H9 (cell line): ENCODE measurements at regions not wholly inside any gene's neighbourhood (a gene's known extent, or its start where the extent isn't known, plus 50 kb on each side); places are given as distances from the start of the nearest gene placed in this dataset.

ENCODE experiments used
- DNase-seq: peaks from one replicate; pipeline ENCODE4 v3.0.0-alpha.2; 2017
- H2AFZ ChIP-seq: one replicate; pipeline ENCODE4 v1.6.1; 2013; ENCODE audit warnings: mild to moderate bottlenecking, low read length, control low read depth, moderate library complexity
- H2AK5ac ChIP-seq: 2 replicates; pipeline ENCODE4 v1.6.1; 2013; ENCODE audit warnings: low read length, control low read depth, mixed read lengths; ENCODE audit not compliant: insufficient read length
- H2BK120ac ChIP-seq: one replicate; pipeline ENCODE4 v1.6.1; 2013; ENCODE audit warnings: low read depth, mild to moderate bottlenecking, low read length, control low read depth, inconsistent platforms; ENCODE audit not compliant: poor library complexity, severe bottlenecking
- H2BK12ac ChIP-seq: 2 replicates; pipeline ENCODE4 v1.6.1; 2013; ENCODE audit warnings: low read length, control low read depth, mixed read lengths, low read depth; ENCODE audit not compliant: insufficient read length
- H2BK15ac ChIP-seq: 2 replicates; pipeline ENCODE4 v1.6.1; 2013; ENCODE audit warnings: low read depth, low read length, control low read depth
- H2BK20ac ChIP-seq: one replicate; pipeline ENCODE4 v1.6.1; 2013; ENCODE audit warnings: low read depth, mild to moderate bottlenecking, low read length, control low read depth, inconsistent platforms; ENCODE audit not compliant: poor library complexity, severe bottlenecking
- H2BK5ac ChIP-seq: 2 replicates; pipeline ENCODE4 v1.6.1; 2013; ENCODE audit warnings: low read length, control low read depth, mixed read lengths; ENCODE audit not compliant: insufficient read length
- H3K14ac ChIP-seq: 2 replicates; pipeline ENCODE4 v1.6.1; 2013; ENCODE audit warnings: low read length, control low read depth; ENCODE audit not compliant: insufficient read depth
- H3K18ac ChIP-seq: 2 replicates; pipeline ENCODE4 v1.6.1; 2013; ENCODE audit warnings: low read depth, mild to moderate bottlenecking, mixed read lengths, low read length, control low read depth; ENCODE audit not compliant: insufficient read length
- H3K23ac ChIP-seq: 2 replicates; pipeline ENCODE4 v1.6.1; 2013; ENCODE audit warnings: low read length, control low read depth, mixed read lengths, low read depth; ENCODE audit not compliant: insufficient read length
- H3K23me2 ChIP-seq: 2 replicates; pipeline ENCODE4 v1.6.1; 2013; ENCODE audit warnings: low read depth, mild to moderate bottlenecking, mixed read lengths, low read length, control low read depth; ENCODE audit not compliant: insufficient read length, poor library complexity, severe bottlenecking
- H3K27ac ChIP-seq: 2 replicates; pipeline ENCODE4 v1.5.1; 2013; ENCODE audit warnings: low read length, control low read depth, mixed read lengths, low read depth; ENCODE audit not compliant: insufficient read length
- H3K27me3 ChIP-seq: 2 replicates; pipeline ENCODE4 v1.6.1; 2013; ENCODE audit warnings: low read length, control low read depth, inconsistent platforms; ENCODE audit not compliant: insufficient read depth
- H3K4ac ChIP-seq: 2 replicates; pipeline ENCODE4 v1.6.1; 2013; ENCODE audit warnings: low read depth, mild to moderate bottlenecking, control low read depth, inconsistent platforms, low read length, moderate library complexity
- H3K4me1 ChIP-seq: 2 replicates; pipeline ENCODE4 v1.6.1; 2013; ENCODE audit warnings: low read length, control low read depth, inconsistent platforms; ENCODE audit not compliant: insufficient read depth
- H3K4me2 ChIP-seq: 2 replicates; pipeline ENCODE4 v1.6.1; 2013; ENCODE audit warnings: low read length, control low read depth, mixed read lengths; ENCODE audit not compliant: insufficient read length, insufficient read depth
- H3K56ac ChIP-seq: 2 replicates; pipeline ENCODE4 v1.6.1; 2013; ENCODE audit warnings: low read depth, mild to moderate bottlenecking, mixed read lengths, low read length, control low read depth; ENCODE audit not compliant: insufficient read length
- H3K79me1 ChIP-seq: 2 replicates; pipeline ENCODE4 v1.6.1; 2013; ENCODE audit warnings: low read depth, mild to moderate bottlenecking, moderate library complexity, low read length, control low read depth, inconsistent platforms; ENCODE audit not compliant: insufficient read depth, poor library complexity, severe bottlenecking
- H3K79me2 ChIP-seq: 2 replicates; pipeline ENCODE4 v1.6.1; 2013; ENCODE audit warnings: low read length, control low read depth, inconsistent platforms; ENCODE audit not compliant: insufficient read depth
- H3K9ac ChIP-seq: 2 replicates; pipeline ENCODE4 v1.6.1; 2013; ENCODE audit warnings: low read length, control low read depth, mixed read lengths; ENCODE audit not compliant: insufficient read length; ENCODE audit errors: extremely low read depth
- H3K9me3 ChIP-seq: one replicate; pipeline ENCODE4 v1.6.1; 2013; ENCODE audit warnings: low read depth, low read length, inconsistent platforms; ENCODE audit not compliant: control insufficient read depth
- H3T11ph ChIP-seq: one replicate; pipeline ENCODE4 v1.6.1; 2013; ENCODE audit warnings: mild to moderate bottlenecking, low read length, control low read depth, inconsistent platforms
- H4K20me1 ChIP-seq: one replicate; pipeline ENCODE4 v1.6.1; 2013; ENCODE audit not compliant: control insufficient read depth, insufficient read length, insufficient read depth
- H4K5ac ChIP-seq: 2 replicates; pipeline ENCODE4 v1.6.1; 2013; ENCODE audit warnings: low read depth, mild to moderate bottlenecking, mixed read lengths, low read length, control low read depth; ENCODE audit not compliant: insufficient read length
- H4K8ac ChIP-seq: replicated peaks from 2 replicates; pipeline ENCODE4 v1.6.1; 2013; ENCODE audit warnings: low read length, control low read depth, mixed read lengths, low read depth; ENCODE audit not compliant: insufficient read length
- H4K91ac ChIP-seq: 2 replicates; pipeline ENCODE4 v1.6.1; 2013; ENCODE audit warnings: low read depth, mild to moderate bottlenecking, moderate library complexity, mixed read lengths, low read length, control low read depth; ENCODE audit not compliant: insufficient read length
- H3K27ac Mint-ChIP-seq, 3 experiments: 2 replicates in 2 of 3; 3 replicates in 1 of 3; pipeline ENCODE4 v1.8.0; 2020 to 2021; ENCODE audit warnings: mixed read lengths in 3 of 3, mild to moderate bottlenecking in 1 of 3, moderate library complexity in 1 of 3
- H3K27me3 Mint-ChIP-seq: 2 replicates; pipeline ENCODE4 v1.8.0; 2021; ENCODE audit warnings: low read depth, mild to moderate bottlenecking, moderate library complexity, mixed read lengths
- H3K36me3 Mint-ChIP-seq, 3 experiments: 2 replicates in 2 of 3; 3 replicates in 1 of 3; pipeline ENCODE4 v1.8.0; 2020 to 2021; ENCODE audit warnings: low read depth in 3 of 3, mixed read lengths in 3 of 3; ENCODE audit not compliant: insufficient read depth in 1 of 3
- H3K4me1 Mint-ChIP-seq, 2 experiments: 2 replicates each; pipeline ENCODE4 v1.8.0; 2020; ENCODE audit warnings: mixed read lengths in 2 of 2
- H3K4me3 Mint-ChIP-seq, 2 experiments: 2 replicates in 1 of 2; 3 replicates in 1 of 2; pipeline ENCODE4 v1.8.0; 2020 to 2021; ENCODE audit warnings: mild to moderate bottlenecking in 2 of 2, mixed read lengths in 2 of 2, moderate library complexity in 1 of 2
- H3K9me3 Mint-ChIP-seq, 2 experiments: 2 replicates in 1 of 2; 3 replicates in 1 of 2; pipeline ENCODE4 v1.8.0; 2020; ENCODE audit warnings: mild to moderate bottlenecking in 2 of 2, mixed read lengths in 2 of 2, moderate library complexity in 1 of 2
- CTCF ChIP-seq: fragments of 200-600 bp; sonication (generic); conservative IDR thresholded peaks from 3 replicates; pipeline ENCODE4 v1.8.0; 2021; ENCODE audit warnings: antibody characterized with exemption, mild to moderate bottlenecking
- WGBS: extraction: QIAGEN DNeasy Blood & Tissue Kit; methylation state at CpG from one replicate; pipeline ENCODE4 v1.1.7; 2013; ENCODE audit warnings: missing lambda C conversion rate, low lambda C conversion rate, mixed read lengths; ENCODE audit not compliant: insufficient read length; ENCODE audit errors: extremely low coverage; 5-methylcytosine and 5-hydroxymethylcytosine counted together

- Histone ChIP-seq H3K9ac (no peak overlapping the region), H2BK20ac (no peak overlapping the region), H2AFZ (no peak overlapping the region), H2BK5ac (no peak overlapping the region), H3K79me2 (no peaks in the 10 kb centered on the region), H3K4me1 (peaks cover 5% of the 10 kb centered on the region; the same call in 1 of the 2 replicates), H2AK5ac (no peak overlapping the region), H3K27ac (no peak overlapping the region), H2BK120ac (no peak overlapping the region), H2BK15ac (no peak overlapping the region), H3K23me2 (no peaks in the 10 kb centered on the region), H3K4ac (no peak overlapping the region), H3K79me1 (no peaks in the 10 kb centered on the region), H3K18ac (no peak overlapping the region), H3K9me3 (no peaks in the 10 kb centered on the region), H3K23ac (no peak overlapping the region), H3K14ac (no peak overlapping the region), H4K5ac (no peak overlapping the region), H3K27me3 (no peaks in the 10 kb centered on the region), H4K8ac (no peak overlapping the region), H4K20me1 (no peaks in the 10 kb centered on the region), H3T11ph (no peak overlapping the region), H3K4me2 (no peak overlapping the region), H4K91ac (no peak overlapping the region), H3K56ac (no peak overlapping the region), H2BK12ac (no peak overlapping the region)
- peak overlapping the region in 1 of 3 experiments; percentile 44; a peak in 1 of 7 replicates for H3K27ac Mint-ChIP-seq
- H3K9me3 Mint-ChIP-seq, result no peaks in the 10 kb centered on the region
- no peaks in the 10 kb centered on the region for H3K27me3 Mint-ChIP-seq
- peak; percentile 55 for TF ChIP-seq CTCF
- H3K4me3 Mint-ChIP-seq, result no peak overlapping the region
- no CpG with 5 or more reads among the region's 1 CpG for WGBS
- peaks cover 20 to 24% of the 10 kb centered on the region in 2 experiments for H3K4me1 Mint-ChIP-seq
- H3K36me3 Mint-ChIP-seq, result no peaks in the 10 kb centered on the region
- DNase-seq, result no peak
These were observed 801.9 kb upstream of the CELF4 start for GRCh38 chr18:38367473-38367872.
